Smooth muscle cell (in vitro differentiated cells): ENCODE measurements at regions not wholly inside any gene's neighbourhood (a gene's known extent, or its start where the extent isn't known, plus 50 kb on each side); places are given as distances from the start of the nearest gene placed in this dataset.

Experiments
- DNase-seq: peaks from one replicate; lab custom pipeline; 2025; ENCODE audit not compliant: unreplicated experiment; lab: John Stamatoyannopoulos, UW
- H2AFZ ChIP-seq: fragments of 200-600 bp; sonication (generic); 2 replicates; pipeline ENCODE4 v1.6.0; 2016; ENCODE audit warnings: antibody characterized with exemption, low read depth, mild to moderate bottlenecking
- H3F3A ChIP-seq: fragments of 200-600 bp; sonication (generic); 2 replicates; pipeline ENCODE4 v1.6.0; 2017; ENCODE audit warnings: antibody characterized with exemption, low read depth
- H3K27ac ChIP-seq: fragments of 200-600 bp; sonication (generic); 2 replicates; pipeline ENCODE4 v1.5.1; 2016; ENCODE audit warnings: low read depth, mild to moderate bottlenecking
- H3K27me3 ChIP-seq: fragments of 200-600 bp; sonication (generic); 2 replicates; pipeline ENCODE4 v1.6.1; 2016; ENCODE audit warnings: low read depth, mild to moderate bottlenecking
- H3K36me3 ChIP-seq: fragments of 200-600 bp; sonication (generic); 2 replicates; pipeline ENCODE4 v1.5.1; 2016; ENCODE audit warnings: low read depth
- H3K4me1 ChIP-seq: fragments of 200-600 bp; sonication (generic); 2 replicates; pipeline ENCODE4 v1.5.1; 2016; ENCODE audit warnings: low read depth
- H3K4me2 ChIP-seq: fragments of 200-600 bp; sonication (generic); 2 replicates; pipeline ENCODE4 v1.6.0; 2016; ENCODE audit warnings: mild to moderate bottlenecking
- H3K4me3 ChIP-seq: fragments of 200-600 bp; sonication (generic); 2 replicates; pipeline ENCODE4 v1.5.1; 2016; ENCODE audit warnings: mild to moderate bottlenecking
- H3K79me2 ChIP-seq: fragments of 200-600 bp; sonication (generic); 2 replicates; pipeline ENCODE4 v1.6.0; 2016; ENCODE audit warnings: low read depth, mild to moderate bottlenecking
- H3K9ac ChIP-seq: fragments of 200-600 bp; sonication (generic); 2 replicates; pipeline ENCODE4 v1.6.0; 2016; ENCODE audit warnings: low read depth
- H3K9me3 ChIP-seq: fragments of 200-600 bp; sonication (generic); replicated peaks from 2 replicates; pipeline ENCODE4 v1.5.1; 2016; ENCODE audit warnings: low read depth
- H4K20me1 ChIP-seq: fragments of 200-600 bp; sonication (generic); 2 replicates; pipeline ENCODE4 v1.6.0; 2016; ENCODE audit warnings: low read depth
- CTCF ChIP-seq: fragments of 200-600 bp; sonication (generic); IDR thresholded peaks from 2 replicates; pipeline ENCODE4 v1.5.1; 2017; ENCODE audit warnings: borderline replicate concordance, mild to moderate bottlenecking, antibody characterized with exemption; ENCODE audit not compliant: insufficient read depth, poor library complexity, severe bottlenecking
- WGBS: methylation state at CpG from one replicate; pipeline ENCODE4 v1.1.7; 2016; ENCODE audit warnings: low lambda C conversion rate; 5-methylcytosine and 5-hydroxymethylcytosine counted together

DNA sequence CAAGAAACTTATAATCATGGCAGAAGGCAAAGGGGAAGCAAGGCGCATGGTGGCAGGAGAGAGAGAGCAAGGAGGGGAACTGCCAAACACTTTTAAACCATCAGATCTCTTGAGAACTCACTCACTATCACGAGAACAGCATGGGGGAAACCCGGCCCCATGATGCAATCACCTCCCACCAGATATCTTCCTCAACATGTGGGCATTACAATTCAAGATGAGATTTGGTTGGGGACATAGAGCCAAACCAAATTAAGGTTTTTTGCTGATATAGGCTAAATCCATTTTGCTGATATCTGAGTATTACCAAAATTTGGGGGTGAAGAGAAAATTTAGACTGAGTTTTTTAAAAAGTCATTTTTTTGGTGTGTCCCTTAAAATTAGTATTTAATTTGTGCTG, 54.9 kb upstream of the TMX1 start:
- Histone ChIP-seq H3K4me1 (no peaks in the 10 kb centered on the region), H3K27me3 (peaks cover 7% of the 10 kb centered on the region), H3K9ac (no peak overlapping the region), H4K20me1 (no peaks in the 10 kb centered on the region), H2AFZ (no peak overlapping the region), H3K27ac (no peak overlapping the region), H3K9me3 (no peaks in the 10 kb centered on the region), H3K4me3 (no peak overlapping the region), H3K36me3 (no peaks in the 10 kb centered on the region), H3F3A (no peaks in the 10 kb centered on the region), H3K4me2 (no peak overlapping the region), H3K79me2 (no peaks in the 10 kb centered on the region)
- 79% methylated on average over 3 of the region's 3 CpGs for WGBS
- DNase-seq = no peak
- no peak for TF ChIP-seq CTCF

DNA sequence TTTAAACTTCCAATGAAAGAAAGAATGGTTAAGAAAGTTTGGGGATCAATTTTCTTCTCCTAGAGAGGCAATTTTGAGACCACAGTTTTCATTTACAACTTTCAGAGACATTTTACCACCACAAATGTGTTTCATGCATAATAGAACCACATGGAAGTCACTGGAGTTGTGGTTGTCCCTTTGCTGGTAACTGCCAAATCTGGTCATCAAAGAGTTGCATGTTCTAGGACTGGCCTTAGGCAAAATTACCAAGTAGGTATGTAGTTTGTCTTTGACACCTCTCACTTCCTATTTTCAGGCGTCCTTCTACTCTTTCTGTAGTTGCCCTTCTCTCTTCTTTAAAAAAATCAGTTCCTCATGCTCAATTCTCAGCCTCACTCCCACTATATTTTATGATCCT, 54.3 kb upstream of the TMX1 start:
- no peaks in the 10 kb centered on the region for H3K4me1 ChIP-seq
- H3K9ac ChIP-seq = no peak overlapping the region
- H3K36me3 ChIP-seq = no peaks in the 10 kb centered on the region
- H3K9me3 ChIP-seq = no peaks in the 10 kb centered on the region
- no peaks in the 10 kb centered on the region for H3K79me2 ChIP-seq
- H3K27me3 ChIP-seq = peaks cover 3% of the 10 kb centered on the region
- H3K4me2 ChIP-seq = no peak overlapping the region
- TF ChIP-seq CTCF = no peak
- DNase-seq = no peak
- H3F3A ChIP-seq = no peaks in the 10 kb centered on the region
- H4K20me1 ChIP-seq = no peaks in the 10 kb centered on the region
- H2AFZ ChIP-seq = no peak overlapping the region
- no peak overlapping the region for H3K27ac ChIP-seq
- no peak overlapping the region for H3K4me3 ChIP-seq
- 76% methylated on average over 1 of the region's 1 CpG for WGBS

DNA sequence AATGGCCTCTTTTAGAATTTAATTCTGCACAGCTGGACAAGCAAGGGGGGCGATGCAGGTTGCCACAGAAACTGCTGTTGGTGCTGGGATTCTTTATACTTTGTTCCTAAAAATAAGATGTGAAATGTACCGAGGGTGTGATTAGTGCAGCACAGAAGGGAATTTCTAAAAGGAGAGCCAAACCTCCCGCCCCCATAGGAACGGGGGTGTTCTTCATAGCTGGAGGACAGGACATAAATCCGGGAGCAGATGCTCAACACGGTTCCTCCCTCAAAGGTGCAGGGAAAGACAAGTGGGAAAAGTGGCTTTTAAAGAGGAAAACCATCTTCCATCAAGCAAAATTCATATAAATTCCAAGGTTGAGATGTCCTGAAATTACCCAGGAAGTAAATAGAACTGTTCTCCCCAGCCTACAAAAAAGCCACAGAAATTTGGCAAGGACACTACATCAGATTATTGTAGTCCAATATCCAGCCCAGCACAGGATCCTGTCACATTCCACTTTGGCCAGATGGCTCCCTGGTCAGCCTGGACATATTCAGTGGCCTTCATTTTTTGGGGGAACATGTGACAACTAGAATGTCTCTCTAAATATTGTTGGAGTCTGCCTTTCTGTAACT, 51.4 kb upstream of the TMX1 start:
- Histone ChIP-seq H3F3A (no peaks in the 10 kb centered on the region), H3K9ac (no peak overlapping the region), H3K36me3 (no peaks in the 10 kb centered on the region), H3K4me2 (no peak overlapping the region), H2AFZ (no peak overlapping the region), H4K20me1 (no peaks in the 10 kb centered on the region), H3K27me3 (no peaks in the 10 kb centered on the region), H3K79me2 (no peaks in the 10 kb centered on the region), H3K27ac (no peak overlapping the region), H3K4me3 (no peak overlapping the region), H3K4me1 (no peaks in the 10 kb centered on the region), H3K9me3 (no peaks in the 10 kb centered on the region)
- TF ChIP-seq CTCF = no peak
- WGBS = 88% methylated on average over 6 of the region's 6 CpGs
- no peak for DNase-seq
